Hepatocyte (in vitro differentiated cells): ENCODE measurements at regions not wholly inside any gene's neighbourhood (a gene's known extent, or its start where the extent isn't known, plus 50 kb on each side); places are given as distances from the start of the nearest gene placed in this dataset.
"Not testable (repeated sequence)": the region's sequence is repeated elsewhere in the genome, so short reads cannot be mapped to it uniquely, and the experiment has no call there.

ENCODE experiments used
- DNase-seq: peaks from one replicate; pipeline ENCODE4 v3.0.0-alpha.2; 2016; ENCODE audit warnings: low spot score
- H2AFZ ChIP-seq: fragments of 200-600 bp; sonication (generic); 2 replicates; pipeline ENCODE4 v1.6.0; 2016; ENCODE audit warnings: antibody characterized with exemption, mild to moderate bottlenecking
- H3K27ac ChIP-seq: fragments of 200-600 bp; sonication (generic); 2 replicates; pipeline ENCODE4 v1.5.1; 2016; ENCODE audit warnings: mild to moderate bottlenecking
- H3K27me3 ChIP-seq: fragments of 200-600 bp; sonication (generic); 2 replicates; pipeline ENCODE4 v1.6.1; 2016
- H3K36me3 ChIP-seq: fragments of 200-600 bp; sonication (generic); replicated peaks from 2 replicates; pipeline ENCODE4 v1.5.1; 2016; ENCODE audit warnings: low read depth; ENCODE audit not compliant: insufficient read depth
- H3K4me1 ChIP-seq: fragments of 200-600 bp; sonication (generic); 2 replicates; pipeline ENCODE4 v1.5.1; 2016; ENCODE audit warnings: mild to moderate bottlenecking, moderate library complexity; ENCODE audit not compliant: insufficient read depth
- H3K4me2 ChIP-seq: fragments of 200-600 bp; sonication (generic); 2 replicates; pipeline ENCODE4 v1.6.0; 2016
- H3K4me3 ChIP-seq: fragments of 200-600 bp; sonication (generic); 2 replicates; pipeline ENCODE4 v1.5.1; 2016; ENCODE audit warnings: mild to moderate bottlenecking
- H3K79me2 ChIP-seq: fragments of 200-600 bp; sonication (generic); 2 replicates; pipeline ENCODE4 v1.6.0; 2017; ENCODE audit warnings: mild to moderate bottlenecking
- H3K9me2 ChIP-seq: fragments of 200-600 bp; sonication (generic); replicated peaks from 2 replicates; pipeline ENCODE4 v1.6.0; 2017; ENCODE audit warnings: mild to moderate bottlenecking; ENCODE audit not compliant: insufficient read depth
- H3K9me3 ChIP-seq: fragments of 200-600 bp; sonication (generic); 2 replicates; pipeline ENCODE4 v1.5.1; 2016; ENCODE audit warnings: low read depth, mild to moderate bottlenecking
- H4K20me1 ChIP-seq: fragments of 200-600 bp; sonication (generic); 2 replicates; pipeline ENCODE4 v1.6.0; 2016; ENCODE audit warnings: mild to moderate bottlenecking; ENCODE audit not compliant: insufficient read depth, poor library complexity, severe bottlenecking
- CTCF ChIP-seq: fragments of 200-600 bp; sonication (generic); IDR thresholded peaks from 2 replicates; pipeline ENCODE4 v1.5.1; 2016; ENCODE audit warnings: antibody characterized with exemption, mild to moderate bottlenecking; ENCODE audit not compliant: poor library complexity
- EZH2 ChIP-seq: fragments of 200-600 bp; sonication (generic); IDR thresholded peaks from 2 replicates; pipeline ENCODE4 v1.6.1; 2016; ENCODE audit warnings: antibody characterized with exemption, mild to moderate bottlenecking, borderline replicate concordance
- EZH2phosphoT487 ChIP-seq: fragments of 200-600 bp; sonication (generic); IDR thresholded peaks from one replicate; pipeline ENCODE4 v1.6.1; 2018; ENCODE audit warnings: antibody characterized with exemption, mild to moderate bottlenecking, low read depth, moderate library complexity; ENCODE audit not compliant: unreplicated experiment, severe bottlenecking
- WGBS: methylation state at CpG from one replicate; pipeline ENCODE4 v1.1.6; 2016; ENCODE audit warnings: low lambda C conversion rate; ENCODE audit errors: missing lambda C conversion rate; 5-methylcytosine and 5-hydroxymethylcytosine counted together

- Histone ChIP-seq H3K4me1 (no peaks in the 10 kb centered on the region), H3K27ac (no peak overlapping the region), H4K20me1 (no peaks in the 10 kb centered on the region), H3K79me2 (no peaks in the 10 kb centered on the region), H3K9me3 (no peaks in the 10 kb centered on the region), H3K27me3 (no peaks in the 10 kb centered on the region), H3K9me2 (no peaks in the 10 kb centered on the region), H2AFZ (no peak overlapping the region), H3K4me2 (no peak overlapping the region), H3K36me3 (no peaks in the 10 kb centered on the region), H3K4me3 (no peak overlapping the region)
- no peak for TF ChIP-seq EZH2
- no peak for TF ChIP-seq CTCF
- no peak for TF ChIP-seq EZH2phosphoT487
- WGBS = 76% methylated on average over 4 of the region's 4 CpGs
- DNase-seq = no peak
Measured at GRCh38 chr14:105591052-105591451, 64.7 kb downstream of the TMEM121 start.

- not testable (repeated sequence) for H3K9me2 ChIP-seq, H3K79me2 ChIP-seq, H3K27ac ChIP-seq, H3K36me3 ChIP-seq, H2AFZ ChIP-seq, DNase-seq, H3K4me3 ChIP-seq, H3K4me1 ChIP-seq, H4K20me1 ChIP-seq, H3K9me3 ChIP-seq, H3K4me2 ChIP-seq, H3K27me3 ChIP-seq
- 84% methylated on average over 21 of the region's 27 CpGs for WGBS
Measured at GRCh38 chr14:105591792-105592341, 65.5 kb downstream of the TMEM121 start.

- not testable (repeated sequence) for H3K27me3 ChIP-seq, DNase-seq, H3K4me3 ChIP-seq, H2AFZ ChIP-seq, H3K27ac ChIP-seq, H3K4me1 ChIP-seq, H3K9me2 ChIP-seq, H4K20me1 ChIP-seq, H3K36me3 ChIP-seq, H3K4me2 ChIP-seq, H3K79me2 ChIP-seq, H3K9me3 ChIP-seq
- WGBS = 86% methylated on average over 5 of the region's 13 CpGs
Measured at GRCh38 chr14:105592646-105593045, 66.3 kb downstream of the TMEM121 start.

- H3K36me3 ChIP-seq, H2AFZ ChIP-seq, H3K27me3 ChIP-seq, H3K27ac ChIP-seq, H3K4me3 ChIP-seq, H3K4me2 ChIP-seq, H3K9me3 ChIP-seq, H3K4me1 ChIP-seq, H4K20me1 ChIP-seq, H3K79me2 ChIP-seq, H3K9me2 ChIP-seq: not testable (repeated sequence)
- DNase-seq = peak; percentile 2
- 95% methylated on average over 9 of the region's 21 CpGs for WGBS
Measured at GRCh38 chr14:105595346-105595745, 69.0 kb downstream of the TMEM121 start.

GRCh38 chr14:105596374-105596773, 70.0 kb downstream of the TMEM121 start:
- not testable (repeated sequence) for DNase-seq, H3K4me3 ChIP-seq, H3K36me3 ChIP-seq, H3K9me2 ChIP-seq, H3K27me3 ChIP-seq, H4K20me1 ChIP-seq, H3K79me2 ChIP-seq, H3K9me3 ChIP-seq, H2AFZ ChIP-seq, H3K4me1 ChIP-seq, H3K4me2 ChIP-seq, H3K27ac ChIP-seq
- WGBS = 40% methylated on average over 6 of the region's 6 CpGs

GRCh38 chr14:105598040-105598763, 71.8 kb downstream of the TMEM121 start:
- H3K79me2 ChIP-seq, H3K9me2 ChIP-seq: not testable (repeated sequence)
- 91% methylated on average over 24 of the region's 29 CpGs for WGBS

GRCh38 chr14:105598925-105599586, 72.7 kb downstream of the TMEM121 start:
- DNase-seq = peak; percentile 3
- not testable (repeated sequence) for H4K20me1 ChIP-seq, H3K4me2 ChIP-seq, H3K27me3 ChIP-seq, H3K9me3 ChIP-seq, H3K4me1 ChIP-seq, H2AFZ ChIP-seq, H3K36me3 ChIP-seq, H3K9me2 ChIP-seq, H3K79me2 ChIP-seq, H3K4me3 ChIP-seq, H3K27ac ChIP-seq
- WGBS = 71% methylated on average over 15 of the region's 26 CpGs

More at GRCh38 chr14:105598040-105598763, 71.8 kb downstream of the TMEM121 start:
- H3K9me3 ChIP-seq, H3K27me3 ChIP-seq, H3K27ac ChIP-seq, H4K20me1 ChIP-seq, H3K36me3 ChIP-seq, H2AFZ ChIP-seq, H3K4me1 ChIP-seq, H3K4me3 ChIP-seq, H3K4me2 ChIP-seq: not testable (repeated sequence)
- peak; percentile 1 for DNase-seq
